ENCODE measurements at regions not wholly inside any gene's neighbourhood (a gene's known extent, or its start where the extent isn't known, plus 50 kb on each side); places are given as distances from the start of the nearest gene placed in this dataset.

DNA sequence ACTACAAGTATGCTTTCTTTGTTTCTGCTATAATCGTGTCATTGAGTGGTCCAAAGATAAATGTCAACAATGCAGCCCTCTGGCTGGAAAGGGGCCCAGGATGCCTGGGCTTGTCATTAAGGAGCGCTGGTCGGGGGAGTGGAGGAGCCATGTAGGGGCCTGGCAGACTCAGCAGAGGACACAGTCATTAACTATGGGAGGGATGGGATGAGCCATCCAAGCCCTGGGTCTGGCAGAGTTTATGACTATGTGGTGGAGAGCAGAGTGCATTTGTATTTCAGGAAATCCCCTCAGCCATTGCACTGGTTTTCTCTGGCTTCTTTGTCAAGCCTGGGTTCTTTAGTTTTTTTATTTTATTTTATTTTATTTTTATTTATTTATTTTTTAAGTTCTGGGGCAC lies 243.1 kb downstream of the C12orf75 start:
- no peak for TF ChIP-seq EP300 (IDR thresholded peaks at IDR 0.05)
- no peak for TF ChIP-seq POLR2A (IDR thresholded peaks at IDR 0.05)
- TF ChIP-seq, protein P1, sequence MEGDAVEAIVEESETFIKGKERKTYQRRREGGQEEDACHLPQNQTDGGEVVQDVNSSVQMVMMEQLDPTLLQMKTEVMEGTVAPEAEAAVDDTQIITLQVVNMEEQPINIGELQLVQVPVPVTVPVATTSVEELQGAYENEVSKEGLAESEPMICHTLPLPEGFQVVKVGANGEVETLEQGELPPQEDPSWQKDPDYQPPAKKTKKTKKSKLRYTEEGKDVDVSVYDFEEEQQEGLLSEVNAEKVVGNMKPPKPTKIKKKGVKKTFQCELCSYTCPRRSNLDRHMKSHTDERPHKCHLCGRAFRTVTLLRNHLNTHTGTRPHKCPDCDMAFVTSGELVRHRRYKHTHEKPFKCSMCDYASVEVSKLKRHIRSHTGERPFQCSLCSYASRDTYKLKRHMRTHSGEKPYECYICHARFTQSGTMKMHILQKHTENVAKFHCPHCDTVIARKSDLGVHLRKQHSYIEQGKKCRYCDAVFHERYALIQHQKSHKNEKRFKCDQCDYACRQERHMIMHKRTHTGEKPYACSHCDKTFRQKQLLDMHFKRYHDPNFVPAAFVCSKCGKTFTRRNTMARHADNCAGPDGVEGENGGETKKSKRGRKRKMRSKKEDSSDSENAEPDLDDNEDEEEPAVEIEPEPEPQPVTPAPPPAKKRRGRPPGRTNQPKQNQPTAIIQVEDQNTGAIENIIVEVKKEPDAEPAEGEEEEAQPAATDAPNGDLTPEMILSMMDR (IDR thresholded peaks at IDR 0.05), result no peak
- H3K9me3 ChIP-seq, result no peaks in the 10 kb centered on the region
- no peaks in the 10 kb centered on the region for H3K27me3 ChIP-seq
- no peaks in the 10 kb centered on the region for H3K36me3 ChIP-seq
- WGBS, 3 donors, result 69 to 74% (median 73%) methylated on average over 3 of the region's 3 CpGs
- H3K4me1 ChIP-seq (ENCODE audit: insufficient read depth), result no peaks in the 10 kb centered on the region
- intact Hi-C loops (cut with DNase I), result no loop called here
- H3K27ac ChIP-seq, result no peak overlapping the region
- H3K4me3 ChIP-seq, result no peak overlapping the region
- no peak for DNase-seq

DNA sequence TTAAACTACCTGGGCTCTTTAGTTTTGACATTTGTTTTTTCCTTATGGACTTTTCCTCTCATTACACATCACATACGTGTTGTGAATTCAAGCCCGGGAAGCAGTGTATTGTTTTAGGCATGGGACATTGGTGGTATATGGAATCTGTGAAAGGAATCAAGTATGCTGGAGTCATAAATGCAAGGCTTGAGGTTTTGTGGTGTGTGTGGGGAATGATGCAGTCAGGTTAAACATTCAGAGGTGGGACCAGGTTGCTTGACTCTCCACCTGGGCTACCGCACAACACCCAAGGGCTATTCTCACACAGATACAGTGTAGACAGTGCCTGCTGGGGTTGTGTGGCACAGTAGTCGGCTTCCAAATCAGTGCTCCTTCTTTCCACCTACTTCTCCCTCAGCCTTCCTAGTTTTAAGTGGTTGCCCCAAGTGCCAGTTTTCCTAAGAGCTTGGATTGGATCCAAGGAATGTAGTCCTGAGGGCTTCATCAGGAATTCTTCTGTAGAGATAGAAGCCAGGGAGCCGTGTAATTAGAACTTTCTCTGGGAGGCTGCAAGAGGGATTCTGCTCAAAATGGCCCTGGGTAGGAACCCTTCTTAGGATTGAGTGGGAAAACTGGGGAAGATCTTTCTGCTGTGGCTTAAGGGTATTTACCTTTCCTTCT lies 243.7 kb downstream of the C12orf75 start:
- Histone ChIP-seq H3K9me3 (no peaks in the 10 kb centered on the region), H3K27ac (no peak overlapping the region), H3K36me3 (no peaks in the 10 kb centered on the region), H3K4me3 (no peak overlapping the region), H3K4me1 (ENCODE audit: insufficient read depth) (no peaks in the 10 kb centered on the region), H3K27me3 (no peaks in the 10 kb centered on the region)
- WGBS, 3 donors, result 81 to 93% (median 84%) methylated on average over 5 of the region's 5 CpGs
- DNase-seq, result no peak
- intact Hi-C loops (cut with DNase I), result no loop called here
- TF ChIP-seq POLR2A (IDR thresholded peaks at IDR 0.05), result no peak
- TF ChIP-seq, protein P1 (IDR thresholded peaks at IDR 0.05), result no peak
- TF ChIP-seq EP300 (IDR thresholded peaks at IDR 0.05), result no peak

DNA sequence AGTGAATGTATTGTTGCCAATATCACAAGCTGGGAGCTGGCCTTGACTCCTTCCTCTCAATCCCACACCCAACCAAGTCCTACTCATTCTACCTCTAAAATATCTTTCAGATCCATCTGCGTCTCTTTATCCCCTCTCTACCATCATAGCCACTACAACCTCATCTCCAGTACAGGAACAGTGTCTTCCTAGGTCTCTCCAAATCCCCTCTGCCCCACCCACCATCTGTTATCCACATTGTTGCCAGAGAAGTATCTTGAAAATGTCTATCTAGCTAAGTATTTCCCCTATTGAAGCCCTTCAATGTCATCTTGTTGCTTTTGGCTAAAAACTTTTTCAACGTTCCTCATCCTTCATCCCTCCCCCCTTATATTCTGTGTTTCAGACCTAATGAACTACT lies 244.7 kb downstream of the C12orf75 start:
- Histone ChIP-seq H3K9me3 (no peaks in the 10 kb centered on the region), H3K36me3 (no peaks in the 10 kb centered on the region), H3K4me1 (ENCODE audit: insufficient read depth) (no peaks in the 10 kb centered on the region), H3K27me3 (no peaks in the 10 kb centered on the region), H3K27ac (no peak overlapping the region), H3K4me3 (no peak overlapping the region)
- DNase-seq, result no peak
- intact Hi-C loops (cut with DNase I), result no loop called here
- WGBS, 3 donors, result 64 to 73% (median 65%) methylated on average over 2 of the region's 2 CpGs
- TF ChIP-seq POLR2A (IDR thresholded peaks at IDR 0.05) (no peak), EP300 (IDR thresholded peaks at IDR 0.05) (no peak)
- TF ChIP-seq, protein P1 (IDR thresholded peaks at IDR 0.05), result no peak

DNA sequence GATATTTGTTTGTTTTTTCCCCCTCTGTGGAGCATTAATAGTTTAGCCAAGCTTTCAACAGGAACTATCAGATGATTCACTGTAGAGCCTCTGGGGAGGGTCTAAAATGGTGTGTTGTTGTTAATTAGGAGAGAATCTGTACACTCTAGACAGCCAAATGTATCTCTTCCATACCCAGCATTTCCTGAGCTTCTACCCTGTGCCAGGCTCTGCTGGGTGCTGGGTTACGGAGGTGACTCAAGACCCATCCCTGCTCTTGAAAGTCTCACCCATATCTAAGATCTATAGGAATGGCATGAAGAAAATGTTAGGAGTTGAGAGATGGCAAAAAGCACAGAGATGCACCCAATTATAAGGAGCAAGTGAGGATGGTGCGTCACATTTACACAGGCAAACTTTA lies 245.8 kb downstream of the C12orf75 start:
- WGBS, 3 donors, result 97 to 100% (median 97%) methylated on average over 2 of the region's 2 CpGs
- intact Hi-C loops (cut with DNase I), result no loop called here
- H3K36me3 ChIP-seq, result no peaks in the 10 kb centered on the region

More for the DNA sequence above, 245.8 kb downstream of the C12orf75 start:
- Histone ChIP-seq H3K4me1 (ENCODE audit: insufficient read depth) (no peaks in the 10 kb centered on the region), H3K9me3 (no peaks in the 10 kb centered on the region), H3K4me3 (no peak overlapping the region), H3K27ac (no peak overlapping the region), H3K27me3 (no peaks in the 10 kb centered on the region)
- DNase-seq, result no peak
- no peak for TF ChIP-seq EP300 (IDR thresholded peaks at IDR 0.05)
- TF ChIP-seq, protein P1 (IDR thresholded peaks at IDR 0.05), result no peak
- TF ChIP-seq POLR2A (IDR thresholded peaks at IDR 0.05), result no peak

All from ovary (tissue), 7 donors.